HuH-7 (cell line): ENCODE measurements at regions not wholly inside any gene's neighbourhood (a gene's known extent, or its start where the extent isn't known, plus 50 kb on each side); places are given as distances from the start of the nearest gene placed in this dataset.
"Not testable (repeated sequence)": the region's sequence is repeated elsewhere in the genome, so short reads cannot be mapped to it uniquely, and the experiment has no call there.

Source experiments
- DNase-seq: peaks from one replicate; pipeline ENCODE4 v3.0.0; 2011; ENCODE audit warnings: low spot score

DNA sequence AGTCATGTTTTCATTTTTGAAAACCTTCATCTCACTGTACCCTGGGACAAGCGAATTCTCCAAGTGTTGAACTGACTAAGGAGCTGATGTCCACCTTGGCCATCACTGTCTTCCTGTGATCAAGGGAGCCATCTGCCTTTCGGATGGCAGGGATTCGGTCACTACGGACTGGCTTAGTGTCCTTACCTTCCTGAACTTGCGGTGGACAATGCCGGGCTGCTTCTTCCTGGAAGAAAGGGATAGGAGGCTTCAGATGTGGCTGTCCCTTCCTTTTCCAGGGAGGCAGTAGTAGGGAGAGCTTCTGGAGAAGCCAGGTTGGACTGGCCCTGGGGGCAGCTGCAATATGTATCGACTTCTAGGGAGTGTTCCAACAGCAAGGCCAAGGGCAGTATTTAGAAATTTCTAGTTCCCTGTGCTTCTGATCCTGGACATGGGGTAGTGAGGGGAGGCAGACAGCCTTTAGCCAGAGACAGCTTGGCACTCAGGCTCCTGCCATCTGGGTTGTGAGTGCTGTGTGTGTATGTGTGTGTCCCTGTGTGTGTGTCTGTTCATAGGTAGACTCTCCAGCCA lies 114.6 kb downstream of the IER5 start:
- DNase-seq: no peak

GRCh38 chr1:181204530-181204929 lies 116.0 kb downstream of the IER5 start:
- DNase-seq: no peak

GRCh38 chr1:181205901-181206300 lies 117.4 kb downstream of the IER5 start:
- no peak for DNase-seq

- no peak for DNase-seq
Measured at GRCh38 chr1:181206513-181206912, 118.0 kb downstream of the IER5 start.

DNA sequence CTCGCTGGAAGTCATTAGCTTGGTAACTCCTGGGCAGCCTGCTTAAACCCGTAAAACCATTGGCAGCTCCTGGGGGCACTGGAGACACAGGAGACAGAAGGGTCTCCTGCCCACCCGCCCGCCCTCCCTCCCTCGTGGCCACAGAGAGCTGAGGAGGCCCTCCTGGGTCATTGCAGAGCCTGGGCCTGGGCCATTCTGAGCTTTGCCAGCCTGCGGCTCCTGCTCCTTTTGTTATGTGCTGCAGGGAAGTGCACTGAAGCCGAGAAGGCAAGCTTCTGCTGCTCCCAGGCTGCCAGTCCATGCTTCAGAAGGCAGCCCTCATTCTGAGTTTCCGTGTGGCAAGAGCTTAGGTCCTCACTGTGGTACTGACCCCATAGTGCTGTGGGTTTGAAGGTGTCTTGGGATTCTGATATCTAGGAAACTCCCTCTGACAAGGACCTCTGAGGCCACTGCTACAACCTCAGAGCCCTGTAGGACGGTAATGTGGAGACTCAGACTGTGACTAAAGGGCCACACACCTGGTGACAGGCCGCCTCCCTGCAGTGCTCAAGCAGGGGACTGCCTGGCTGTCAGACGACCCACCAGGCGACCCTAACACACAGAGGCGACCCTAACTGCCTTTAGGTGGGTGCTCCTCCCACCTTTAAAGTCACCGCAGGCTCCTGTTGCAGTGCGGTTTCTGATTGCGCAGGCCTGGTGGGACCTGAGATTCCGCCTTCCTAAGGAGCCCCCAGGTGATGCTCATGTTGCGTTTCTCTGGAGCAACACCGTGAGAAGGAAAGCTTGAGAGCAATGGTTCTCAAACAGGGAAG lies 118.7 kb downstream of the IER5 start:
- DNase-seq: no peak

DNA sequence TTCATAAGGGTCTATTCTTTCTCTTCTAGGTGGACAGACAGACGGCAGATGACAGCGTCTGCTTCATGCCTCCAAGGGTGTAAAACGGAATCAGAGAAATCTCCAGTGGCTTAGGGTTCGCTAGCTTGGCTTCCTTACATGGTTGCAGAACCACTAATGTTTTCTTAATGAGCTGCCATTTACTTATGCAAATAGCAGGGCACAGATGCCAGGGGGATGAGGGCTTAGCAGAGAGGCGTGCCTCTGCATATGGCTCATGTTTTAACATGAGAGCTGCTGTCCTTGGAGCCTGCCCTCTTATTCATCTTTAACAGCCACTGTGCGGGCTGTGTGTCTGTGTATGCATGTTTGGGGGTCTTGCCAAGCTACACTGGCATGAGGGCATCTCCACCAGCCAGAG lies 119.6 kb downstream of the IER5 start:
- no peak for DNase-seq

- no peak for DNase-seq
Measured at GRCh38 chr1:181208967-181209366, 120.5 kb downstream of the IER5 start.

DNA sequence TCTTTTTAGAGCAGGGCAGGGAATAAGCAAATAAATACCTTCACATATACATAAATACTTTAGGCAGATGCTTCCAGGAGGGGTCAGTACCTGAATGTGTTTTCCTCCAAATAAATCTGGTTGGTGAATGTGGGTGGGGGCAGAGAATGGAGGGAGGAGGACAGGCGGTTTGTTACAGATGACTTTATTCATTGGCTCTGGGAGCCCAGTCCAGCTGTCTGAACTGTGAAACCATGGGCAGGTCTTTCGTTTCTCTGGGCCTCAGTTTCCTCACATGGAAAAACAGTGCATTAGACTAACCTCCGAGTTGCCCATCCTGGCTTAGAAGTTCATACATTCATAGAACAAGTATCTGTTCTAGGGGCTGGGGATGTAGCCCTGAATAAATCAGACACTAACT lies 124.6 kb downstream of the IER5 start:
- DNase-seq: no peak

- no peak for DNase-seq
Measured at GRCh38 chr1:181216591-181216994, 128.1 kb downstream of the IER5 start.

- DNase-seq: no peak
Measured at GRCh38 chr1:181219938-181220337, 131.4 kb downstream of the IER5 start.

DNA sequence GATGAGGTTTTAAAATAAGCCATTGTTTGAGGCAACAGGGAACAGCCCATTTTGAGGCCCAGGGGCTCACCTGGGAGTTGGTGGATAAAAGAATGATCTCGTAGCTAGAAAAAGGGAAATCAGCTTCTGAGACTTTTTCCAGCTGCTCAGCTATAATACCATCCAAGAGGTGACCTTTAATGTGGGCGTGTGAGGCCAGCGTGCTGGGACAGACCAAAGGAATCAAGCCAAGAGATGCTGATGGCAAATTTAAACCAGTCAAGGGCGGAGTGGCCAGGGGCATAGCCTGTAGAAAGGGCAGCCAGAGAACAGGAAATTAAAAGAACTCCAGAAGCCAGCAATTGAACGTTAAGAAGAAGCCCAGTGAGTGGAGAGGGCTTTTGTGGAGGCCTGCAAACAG lies 132.6 kb downstream of the IER5 start:
- DNase-seq: no peak

DNA sequence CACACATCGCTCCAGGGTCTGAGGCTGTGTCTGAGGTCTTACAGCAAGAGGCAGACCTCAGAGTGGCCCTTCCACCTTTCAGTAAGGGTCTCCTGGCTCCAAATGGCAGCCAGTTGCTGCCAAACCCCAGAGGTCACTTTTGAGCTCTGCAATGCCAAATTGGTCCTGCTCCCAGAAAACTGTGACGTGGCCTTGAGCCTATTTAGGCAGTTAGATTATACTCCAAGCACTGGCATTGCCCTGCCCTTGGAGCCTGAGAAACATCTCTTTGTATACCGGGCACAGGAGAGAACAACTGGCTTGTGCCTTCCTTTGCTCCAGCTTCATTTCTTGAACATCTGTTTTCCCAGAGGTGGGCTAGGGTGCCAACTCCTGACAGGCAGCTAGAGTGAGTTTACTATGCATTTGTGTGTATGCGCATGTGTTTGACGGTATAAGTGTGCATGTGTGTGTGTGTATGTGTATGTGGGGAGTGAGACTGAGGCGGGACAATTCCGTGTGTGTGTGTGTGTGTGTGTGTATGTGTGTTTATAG lies 134.5 kb downstream of the IER5 start:
- no peak for DNase-seq

DNA sequence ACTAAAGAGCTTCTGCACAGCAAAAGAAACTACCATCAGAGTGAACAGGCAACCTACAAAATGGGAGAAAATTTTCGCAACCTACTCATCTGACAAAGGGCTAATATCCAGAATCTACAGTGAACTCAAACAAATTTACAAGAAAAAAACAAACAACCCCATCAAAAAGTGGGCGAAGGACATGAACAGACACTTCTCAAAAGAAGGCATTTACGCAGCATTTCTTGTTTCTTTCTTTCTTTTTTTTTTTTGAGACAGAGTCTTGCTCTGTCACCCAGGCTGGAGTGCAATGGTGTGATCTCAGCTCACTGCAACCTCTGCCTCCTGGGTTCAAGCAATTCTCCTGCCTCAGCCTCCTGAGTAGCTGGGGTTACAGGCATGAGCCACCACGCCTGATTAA lies 138.2 kb downstream of the IER5 start:
- DNase-seq: not testable (repeated sequence)

GRCh38 chr1:181239086-181239485 lies 150.6 kb downstream of the IER5 start:
- DNase-seq: no peak

DNA sequence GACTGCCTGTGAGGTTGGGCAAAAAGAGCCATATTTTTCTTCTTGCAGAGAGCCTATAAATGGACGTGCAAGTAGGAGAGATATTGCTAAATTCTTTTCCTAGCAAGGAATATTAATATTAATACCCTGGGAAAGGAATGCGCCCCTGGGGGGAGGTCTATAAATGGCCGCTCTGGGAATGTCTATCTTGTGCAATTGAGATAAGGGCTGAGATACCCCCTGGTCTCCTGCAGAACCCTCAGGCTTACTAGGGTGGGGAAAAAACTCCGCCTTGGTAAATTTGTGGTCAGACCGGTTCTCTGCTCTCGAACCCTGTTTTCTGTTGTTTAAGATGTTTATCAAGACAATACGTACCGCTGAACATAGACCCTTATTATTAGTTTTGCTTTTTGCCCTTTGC lies 157.8 kb downstream of the IER5 start:
- not testable (repeated sequence) for DNase-seq

- not testable (repeated sequence) for DNase-seq
Measured at GRCh38 chr1:181248361-181248760, 159.9 kb downstream of the IER5 start.

GRCh38 chr1:181249186-181249585 lies 160.7 kb downstream of the IER5 start:
- no peak for DNase-seq

GRCh38 chr1:181250038-181250437 lies 161.5 kb downstream of the IER5 start:
- DNase-seq: no peak

GRCh38 chr1:181251001-181251712 lies 162.7 kb downstream of the IER5 start:
- DNase-seq: no peak

DNA sequence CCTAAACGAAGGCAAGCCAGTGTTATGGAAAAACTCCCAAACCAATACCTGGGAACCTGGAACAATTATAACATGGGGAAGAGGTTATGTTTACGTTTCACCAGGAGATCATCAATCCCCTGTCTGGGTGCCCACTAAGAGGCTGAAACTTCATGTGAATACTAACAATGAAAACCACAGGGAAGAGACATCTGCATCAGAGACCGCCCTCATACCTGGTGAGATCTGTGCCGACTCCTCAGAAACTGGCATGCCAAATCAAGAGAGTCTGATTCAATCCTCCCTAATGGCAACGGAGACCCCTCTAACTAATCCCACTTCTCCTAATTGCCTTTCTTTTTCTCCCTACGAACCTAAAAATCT lies 163.2 kb downstream of the IER5 start:
- DNase-seq: no peak

GRCh38 chr1:181253601-181254000 lies 165.1 kb downstream of the IER5 start:
- DNase-seq: not testable (repeated sequence)

DNA sequence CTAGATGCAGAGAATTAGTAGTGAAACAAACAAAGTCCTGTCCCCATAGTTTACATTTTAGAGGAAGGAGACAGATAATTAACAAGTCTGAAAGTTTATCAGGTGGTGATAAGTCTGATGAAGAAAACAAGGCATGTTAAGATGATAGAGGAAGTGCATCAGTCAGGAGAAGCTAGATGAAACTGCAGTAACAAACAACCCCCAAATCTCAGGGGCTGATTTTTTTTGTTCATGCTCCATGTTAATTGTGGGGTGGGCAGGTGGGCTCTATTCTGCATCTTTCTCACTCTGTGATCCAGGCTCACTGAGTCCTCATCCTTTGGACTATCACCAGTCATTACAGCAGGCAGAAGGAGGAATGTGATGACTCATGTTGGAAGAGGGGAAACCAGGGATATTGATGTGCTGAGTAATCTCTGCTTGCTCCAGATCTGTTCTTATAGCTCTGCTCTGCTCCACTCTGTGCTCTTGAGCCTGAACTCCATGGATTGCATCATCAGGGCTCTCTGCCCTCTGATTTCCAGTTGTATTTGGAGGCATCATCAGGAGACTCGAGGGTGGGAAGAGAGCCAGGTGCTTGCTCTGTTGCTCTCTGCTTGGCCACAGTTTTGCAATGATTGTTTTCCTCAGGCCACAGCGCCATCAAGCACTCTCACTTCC lies 166.9 kb downstream of the IER5 start:
- no peak for DNase-seq

GRCh38 chr1:181257117-181257516 lies 168.6 kb downstream of the IER5 start:
- no peak for DNase-seq
